ENCODE measurements at regions not wholly inside any gene's neighbourhood (a gene's known extent, or its start where the extent isn't known, plus 50 kb on each side); places are given as distances from the start of the nearest gene placed in this dataset.
A peak's percentile ranks its signal among the peaks of the same experiment; 100 is the strongest.
"Not testable (repeated sequence)": the region's sequence is repeated elsewhere in the genome, so short reads cannot be mapped to it uniquely, and the experiment has no call there.

- H3K27ac ChIP-seq: no peak overlapping the region
- H3K4me3 ChIP-seq: no peak overlapping the region
- no peaks in the 10 kb centered on the region for H3K4me1 ChIP-seq
- H3K9me3 ChIP-seq (replicated peaks): no peaks in the 10 kb centered on the region
- no peak for DNase-seq
- H3K27me3 ChIP-seq: no peaks in the 10 kb centered on the region
- no peaks in the 10 kb centered on the region for H3K36me3 ChIP-seq
Observed at GRCh38 chr6:27604986-27605385, 132.1 kb upstream of the ZNF184 start.

DNA sequence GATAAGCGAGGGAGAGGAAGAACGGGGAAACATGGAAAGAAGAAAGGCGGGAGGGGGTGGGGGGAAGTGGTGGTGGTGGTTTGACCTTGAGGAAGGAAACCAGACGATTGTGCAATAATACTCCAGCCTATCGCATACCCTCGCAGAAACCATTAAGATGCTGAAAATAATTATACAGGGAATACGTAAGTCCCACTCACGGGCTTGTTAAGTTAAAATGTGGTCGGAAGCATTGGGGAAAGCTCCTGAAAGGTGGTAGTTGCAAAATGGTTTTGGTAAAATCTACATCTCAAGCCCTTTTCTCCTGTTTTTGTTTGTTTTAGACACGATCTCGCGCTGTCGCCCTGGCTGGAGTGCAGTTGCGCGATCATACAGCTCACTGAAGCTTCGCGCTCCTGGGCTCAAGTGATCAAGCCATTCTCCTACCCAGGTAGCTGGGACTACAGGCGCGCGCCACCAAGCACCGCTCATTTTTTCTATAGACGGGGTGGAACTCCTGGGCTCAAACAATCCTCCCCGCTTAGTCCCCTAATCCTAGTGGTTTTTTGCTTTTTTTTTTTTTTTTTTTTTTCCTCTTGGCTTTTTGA is 128.9 kb upstream of the ZNF184 start:
- H3K27ac ChIP-seq: no peak overlapping the region
- DNase-seq: no peak
- H3K27me3 ChIP-seq: no peaks in the 10 kb centered on the region
- no peaks in the 10 kb centered on the region for H3K4me1 ChIP-seq
- no peaks in the 10 kb centered on the region for H3K36me3 ChIP-seq
- H3K4me3 ChIP-seq: no peak overlapping the region
- no peaks in the 10 kb centered on the region for H3K9me3 ChIP-seq (replicated peaks)

- no peaks in the 10 kb centered on the region for H3K4me1 ChIP-seq
- H3K4me3 ChIP-seq: no peak overlapping the region
- H3K36me3 ChIP-seq: no peaks in the 10 kb centered on the region
- H3K9me3 ChIP-seq (replicated peaks): no peaks in the 10 kb centered on the region
- no peak overlapping the region for H3K27ac ChIP-seq
- no peaks in the 10 kb centered on the region for H3K27me3 ChIP-seq
- DNase-seq: no peak
Observed at GRCh38 chr6:27599859-27600532, 127.1 kb upstream of the ZNF184 start.

GRCh38 chr6:27597031-27597567 is 124.2 kb upstream of the ZNF184 start:
- DNase-seq; H3K27me3 ChIP-seq; H3K4me1 ChIP-seq; H3K36me3 ChIP-seq; H3K4me3 ChIP-seq; H3K27ac ChIP-seq; H3K9me3 ChIP-seq (replicated peaks): not testable (repeated sequence)

GRCh38 chr6:27593861-27594260 is 121.0 kb upstream of the ZNF184 start:
- no peaks in the 10 kb centered on the region for H3K36me3 ChIP-seq

GRCh38 chr6:27593200-27593818 is 120.4 kb upstream of the ZNF184 start:
- H3K4me1 ChIP-seq: no peaks in the 10 kb centered on the region
- no peak overlapping the region for H3K27ac ChIP-seq
- H3K9me3 ChIP-seq (replicated peaks): no peaks in the 10 kb centered on the region
- no peak overlapping the region for H3K4me3 ChIP-seq
- no peaks in the 10 kb centered on the region for H3K27me3 ChIP-seq
- no peaks in the 10 kb centered on the region for H3K36me3 ChIP-seq
- no peak for DNase-seq

More at GRCh38 chr6:27593861-27594260, 121.0 kb upstream of the ZNF184 start:
- H3K9me3 ChIP-seq (replicated peaks): no peaks in the 10 kb centered on the region
- H3K4me3 ChIP-seq: no peak overlapping the region
- no peak overlapping the region for H3K27ac ChIP-seq
- no peaks in the 10 kb centered on the region for H3K27me3 ChIP-seq
- no peak for DNase-seq
- H3K4me1 ChIP-seq: no peaks in the 10 kb centered on the region

GRCh38 chr6:27592481-27593199 is 119.7 kb upstream of the ZNF184 start:
- no peaks in the 10 kb centered on the region for H3K36me3 ChIP-seq
- no peak overlapping the region for H3K27ac ChIP-seq
- H3K4me3 ChIP-seq: no peak overlapping the region
- no peaks in the 10 kb centered on the region for H3K27me3 ChIP-seq
- no peaks in the 10 kb centered on the region for H3K9me3 ChIP-seq (replicated peaks)
- DNase-seq: peak; percentile 18 to 22
- H3K4me1 ChIP-seq: no peaks in the 10 kb centered on the region

DNA sequence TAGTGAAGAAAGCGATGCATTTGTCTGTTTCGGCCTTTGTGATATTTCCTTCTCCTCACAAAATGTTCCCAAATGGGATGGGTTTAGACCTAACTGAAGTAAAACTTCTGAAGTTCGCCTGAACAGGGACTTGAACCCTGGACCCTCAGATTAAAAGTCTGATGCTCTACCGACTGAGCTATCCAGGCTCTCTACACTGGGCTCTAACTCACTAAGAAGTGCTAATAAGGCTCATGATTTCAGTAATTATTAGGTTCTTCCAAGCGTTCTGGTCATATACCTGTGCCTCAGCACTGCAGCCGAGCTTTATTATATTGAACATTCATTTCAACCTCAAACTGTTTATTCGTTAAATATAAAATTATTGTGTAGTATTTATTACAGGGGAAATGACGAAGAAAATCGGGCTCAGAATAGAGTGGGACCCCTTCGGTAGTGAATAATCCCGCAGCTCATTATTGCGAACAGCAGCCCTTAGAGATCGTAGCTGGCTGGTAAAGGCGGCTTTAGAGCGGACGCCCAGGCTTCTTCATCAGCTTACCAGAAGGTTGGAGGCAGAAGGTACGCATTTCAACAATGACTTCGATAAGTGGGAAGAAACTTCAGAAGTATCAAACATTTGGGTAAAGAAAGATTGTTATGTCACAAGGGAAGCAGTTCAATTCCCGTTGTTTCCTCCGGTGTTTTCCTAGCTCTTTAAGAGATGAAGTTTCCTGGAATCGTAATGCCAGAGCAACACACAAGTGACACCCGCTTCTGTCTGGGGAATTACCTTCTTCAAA is 119.0 kb upstream of the ZNF184 start:
- no peak overlapping the region for H3K27ac ChIP-seq
- DNase-seq: peak in 1 of 2 experiments; percentile 5
- no peaks in the 10 kb centered on the region for H3K36me3 ChIP-seq
- no peaks in the 10 kb centered on the region for H3K27me3 ChIP-seq
- H3K9me3 ChIP-seq (replicated peaks): no peaks in the 10 kb centered on the region
- H3K4me3 ChIP-seq: no peak overlapping the region
- no peaks in the 10 kb centered on the region for H3K4me1 ChIP-seq

GRCh38 chr6:27585316-27585715 is 112.4 kb upstream of the ZNF184 start:
- not testable (repeated sequence) for H3K27ac ChIP-seq; H3K4me3 ChIP-seq; H3K9me3 ChIP-seq (replicated peaks); DNase-seq; H3K4me1 ChIP-seq; H3K27me3 ChIP-seq; H3K36me3 ChIP-seq

GRCh38 chr6:27584326-27584725 is 111.4 kb upstream of the ZNF184 start:
- H3K27me3 ChIP-seq: no peaks in the 10 kb centered on the region
- no peak overlapping the region for H3K27ac ChIP-seq
- no peaks in the 10 kb centered on the region for H3K4me1 ChIP-seq
- H3K36me3 ChIP-seq: no peaks in the 10 kb centered on the region
- DNase-seq: no peak
- H3K4me3 ChIP-seq: no peak overlapping the region
- no peaks in the 10 kb centered on the region for H3K9me3 ChIP-seq (replicated peaks)

GRCh38 chr6:27582928-27583725 is 110.2 kb upstream of the ZNF184 start:
- Histone ChIP-seq H3K36me3 (no peaks in the 10 kb centered on the region), H3K27ac (no peak overlapping the region), H3K4me1 (no peaks in the 10 kb centered on the region), H3K27me3 (no peaks in the 10 kb centered on the region), H3K9me3 (replicated peaks) (no peaks in the 10 kb centered on the region), H3K4me3 (no peak overlapping the region)
- peak; percentile 25 to 40 for DNase-seq

DNA sequence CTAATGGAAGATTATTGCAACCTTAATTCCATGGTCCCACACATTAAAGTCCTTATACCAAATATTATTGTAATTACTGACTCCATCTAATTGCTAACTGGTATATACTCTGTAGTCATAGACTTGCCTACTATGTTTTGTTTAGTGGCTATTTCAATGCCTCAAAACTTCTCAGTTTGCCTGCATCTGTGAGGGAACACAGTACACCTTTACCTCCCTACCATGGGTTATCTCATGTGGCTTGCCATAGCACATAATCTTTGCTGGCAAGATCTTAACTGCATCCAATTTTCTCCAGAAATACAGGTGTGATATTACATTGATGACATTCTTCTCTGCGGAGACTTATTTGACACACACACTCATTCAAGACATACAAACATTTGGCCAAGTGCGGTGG is 107.1 kb upstream of the ZNF184 start:
- no peak for DNase-seq
- Histone ChIP-seq H3K9me3 (replicated peaks) (no peaks in the 10 kb centered on the region), H3K4me1 (no peaks in the 10 kb centered on the region), H3K27me3 (no peaks in the 10 kb centered on the region), H3K4me3 (no peak overlapping the region), H3K27ac (no peak overlapping the region), H3K36me3 (no peaks in the 10 kb centered on the region)

- no peak overlapping the region for H3K27ac ChIP-seq
- no peaks in the 10 kb centered on the region for H3K27me3 ChIP-seq
- no peak overlapping the region for H3K4me3 ChIP-seq
- H3K9me3 ChIP-seq (replicated peaks): no peaks in the 10 kb centered on the region
- no peak for DNase-seq
- no peaks in the 10 kb centered on the region for H3K4me1 ChIP-seq
- no peaks in the 10 kb centered on the region for H3K36me3 ChIP-seq
Observed at GRCh38 chr6:27577922-27578321, 105.0 kb upstream of the ZNF184 start.

Measured in SJCRH30 (cell line).